Type B pancreatic cell (in vitro differentiated cells): ENCODE measurements at regions not wholly inside any gene's neighbourhood (a gene's known extent, or its start where the extent isn't known, plus 50 kb on each side); places are given as distances from the start of the nearest gene placed in this dataset.

ENCODE experiments used
- DNase-seq: peaks from one replicate; pipeline ENCODE4 v3.0.0; 2021; ENCODE audit warnings: mixed read lengths; ENCODE audit not compliant: unreplicated experiment; ENCODE audit errors: extremely low spot score
- H3K27ac Mint-ChIP-seq: 2 replicates; pipeline ENCODE4 v1.8.0; 2021; ENCODE audit warnings: mild to moderate bottlenecking, mixed read lengths
- H3K27me3 Mint-ChIP-seq: 2 replicates; pipeline ENCODE4 v1.8.0; 2021; ENCODE audit warnings: mixed read lengths
- H3K36me3 Mint-ChIP-seq: 2 replicates; pipeline ENCODE4 v1.8.0; 2021; ENCODE audit warnings: mixed read lengths
- H3K4me1 Mint-ChIP-seq: one replicate; pipeline ENCODE4 v1.8.0; 2021; ENCODE audit warnings: mixed read lengths; ENCODE audit not compliant: unreplicated experiment
- H3K4me3 Mint-ChIP-seq: 2 replicates; pipeline ENCODE4 v1.8.0; 2021; ENCODE audit warnings: mild to moderate bottlenecking, mixed read lengths
- H3K9me3 Mint-ChIP-seq: 2 replicates; pipeline ENCODE4 v1.8.0; 2021; ENCODE audit warnings: mixed read lengths
- TF ChIP-seq, protein P1 (sequence below): fragments of 200-600 bp; sonication (generic); conservative IDR thresholded peaks from 2 replicates; pipeline ENCODE4 v1.5.0; 2021; ENCODE audit warnings: antibody characterized with exemption, mild to moderate bottlenecking

DNA sequence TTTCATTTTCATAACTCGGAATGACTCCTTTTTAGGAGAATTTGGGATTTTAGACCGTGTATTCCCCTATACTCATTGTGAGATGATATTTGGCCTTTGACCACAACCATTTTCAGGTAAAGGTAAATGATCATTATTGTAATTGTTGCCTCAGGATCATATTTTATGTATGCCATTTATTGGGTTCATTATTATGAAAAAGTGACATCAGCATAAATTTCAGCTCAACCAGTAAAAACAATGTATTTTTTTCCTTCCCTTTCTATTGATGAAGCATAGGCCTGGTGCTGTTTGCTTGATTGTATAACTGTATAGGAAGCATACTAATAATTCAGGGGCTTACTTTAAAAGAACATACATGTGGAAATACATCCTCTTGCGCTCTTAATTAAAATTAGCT is 832.9 kb upstream of the FANCL start:
- no peaks in the 10 kb centered on the region for H3K36me3 Mint-ChIP-seq
- H3K27ac Mint-ChIP-seq, result no peak overlapping the region
- TF ChIP-seq, protein P1, sequence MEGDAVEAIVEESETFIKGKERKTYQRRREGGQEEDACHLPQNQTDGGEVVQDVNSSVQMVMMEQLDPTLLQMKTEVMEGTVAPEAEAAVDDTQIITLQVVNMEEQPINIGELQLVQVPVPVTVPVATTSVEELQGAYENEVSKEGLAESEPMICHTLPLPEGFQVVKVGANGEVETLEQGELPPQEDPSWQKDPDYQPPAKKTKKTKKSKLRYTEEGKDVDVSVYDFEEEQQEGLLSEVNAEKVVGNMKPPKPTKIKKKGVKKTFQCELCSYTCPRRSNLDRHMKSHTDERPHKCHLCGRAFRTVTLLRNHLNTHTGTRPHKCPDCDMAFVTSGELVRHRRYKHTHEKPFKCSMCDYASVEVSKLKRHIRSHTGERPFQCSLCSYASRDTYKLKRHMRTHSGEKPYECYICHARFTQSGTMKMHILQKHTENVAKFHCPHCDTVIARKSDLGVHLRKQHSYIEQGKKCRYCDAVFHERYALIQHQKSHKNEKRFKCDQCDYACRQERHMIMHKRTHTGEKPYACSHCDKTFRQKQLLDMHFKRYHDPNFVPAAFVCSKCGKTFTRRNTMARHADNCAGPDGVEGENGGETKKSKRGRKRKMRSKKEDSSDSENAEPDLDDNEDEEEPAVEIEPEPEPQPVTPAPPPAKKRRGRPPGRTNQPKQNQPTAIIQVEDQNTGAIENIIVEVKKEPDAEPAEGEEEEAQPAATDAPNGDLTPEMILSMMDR, result no peak
- H3K9me3 Mint-ChIP-seq, result peaks cover 6% of the 10 kb centered on the region
- peaks cover 19% of the 10 kb centered on the region for H3K4me1 Mint-ChIP-seq
- H3K27me3 Mint-ChIP-seq, result no peaks in the 10 kb centered on the region
- DNase-seq, result no peak
- H3K4me3 Mint-ChIP-seq, result no peak overlapping the region

DNA sequence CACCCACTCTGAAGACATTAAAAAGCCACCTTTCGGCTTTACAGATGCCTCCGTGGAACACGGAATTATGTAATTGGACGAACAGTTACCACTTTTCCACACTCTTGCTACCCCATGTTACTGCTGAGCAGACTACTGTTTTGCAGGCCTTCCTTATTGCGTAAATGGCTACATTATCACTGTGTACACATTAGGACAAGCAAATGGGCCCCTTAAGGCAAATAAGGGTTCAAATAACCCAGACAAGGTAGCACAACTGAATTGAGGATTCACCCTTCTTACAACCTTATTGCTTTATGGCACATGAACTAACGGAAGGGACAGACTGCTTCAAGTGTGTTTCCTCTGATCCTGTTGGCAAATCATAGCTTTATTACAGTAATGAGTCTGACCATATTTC is 832.2 kb upstream of the FANCL start:
- no peak overlapping the region for H3K4me3 Mint-ChIP-seq
- H3K27ac Mint-ChIP-seq, result no peak overlapping the region
- H3K27me3 Mint-ChIP-seq, result no peaks in the 10 kb centered on the region
- DNase-seq, result no peak
- TF ChIP-seq, protein P1, result no peak
- no peaks in the 10 kb centered on the region for H3K36me3 Mint-ChIP-seq
- peaks cover 14% of the 10 kb centered on the region for H3K4me1 Mint-ChIP-seq
- peaks cover 6% of the 10 kb centered on the region for H3K9me3 Mint-ChIP-seq

GRCh38 chr2:59068255-59068654 is 827.1 kb upstream of the FANCL start:
- no peaks in the 10 kb centered on the region for H3K4me1 Mint-ChIP-seq
- H3K4me3 Mint-ChIP-seq, result no peak overlapping the region
- peaks cover 10% of the 10 kb centered on the region for H3K9me3 Mint-ChIP-seq
- no peaks in the 10 kb centered on the region for H3K36me3 Mint-ChIP-seq
- no peak for DNase-seq
- no peaks in the 10 kb centered on the region for H3K27me3 Mint-ChIP-seq
- H3K27ac Mint-ChIP-seq, result no peak overlapping the region
- TF ChIP-seq, protein P1, result no peak

- TF ChIP-seq, protein P1, result no peak
- Mint-ChIP-seq H3K27ac (no peak overlapping the region), H3K4me3 (no peak overlapping the region), H3K36me3 (no peaks in the 10 kb centered on the region), H3K4me1 (no peaks in the 10 kb centered on the region), H3K27me3 (no peaks in the 10 kb centered on the region), H3K9me3 (peaks cover 10% of the 10 kb centered on the region)
- no peak for DNase-seq
These were observed 825.8 kb upstream of the FANCL start for GRCh38 chr2:59066787-59067399.

DNA sequence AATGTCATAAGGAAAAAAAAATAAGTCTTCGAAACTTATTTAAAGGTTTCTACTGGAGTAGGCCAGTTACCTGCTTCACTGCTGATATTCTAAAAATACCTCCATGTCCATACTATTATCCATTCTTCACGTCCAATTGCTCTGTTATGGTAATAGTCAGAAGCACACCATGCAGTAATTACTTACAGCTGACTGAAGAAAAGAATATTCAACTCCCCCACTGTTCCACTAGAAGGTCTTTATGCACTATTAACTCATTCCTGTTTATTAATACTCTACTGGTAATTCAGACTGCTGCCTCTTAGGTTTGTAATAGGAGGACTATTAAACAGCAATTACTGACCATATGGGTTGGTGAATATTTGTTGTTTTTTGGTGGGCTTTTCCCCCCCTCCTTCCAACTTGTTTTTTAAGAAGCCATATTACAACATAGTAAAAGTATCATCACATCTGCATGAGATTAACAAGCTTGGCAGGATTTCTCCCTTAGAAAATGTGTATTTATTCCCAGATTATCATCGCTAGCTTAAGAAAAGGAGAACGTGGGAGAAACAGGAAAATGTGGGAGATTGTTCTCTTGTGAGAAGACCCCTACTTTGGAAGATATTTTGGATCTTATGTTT is 806.4 kb upstream of the FANCL start:
- TF ChIP-seq, protein P1, result no peak
- H3K36me3 Mint-ChIP-seq, result no peaks in the 10 kb centered on the region
- no peaks in the 10 kb centered on the region for H3K9me3 Mint-ChIP-seq
- no peak overlapping the region for H3K4me3 Mint-ChIP-seq
- H3K4me1 Mint-ChIP-seq, result peaks cover 14% of the 10 kb centered on the region
- no peak for DNase-seq
- H3K27ac Mint-ChIP-seq, result no peak overlapping the region
- H3K27me3 Mint-ChIP-seq, result no peaks in the 10 kb centered on the region
